ENCODE measurements at regions not wholly inside any gene's neighbourhood (a gene's known extent, or its start where the extent isn't known, plus 50 kb on each side); places are given as distances from the start of the nearest gene placed in this dataset.

DNA sequence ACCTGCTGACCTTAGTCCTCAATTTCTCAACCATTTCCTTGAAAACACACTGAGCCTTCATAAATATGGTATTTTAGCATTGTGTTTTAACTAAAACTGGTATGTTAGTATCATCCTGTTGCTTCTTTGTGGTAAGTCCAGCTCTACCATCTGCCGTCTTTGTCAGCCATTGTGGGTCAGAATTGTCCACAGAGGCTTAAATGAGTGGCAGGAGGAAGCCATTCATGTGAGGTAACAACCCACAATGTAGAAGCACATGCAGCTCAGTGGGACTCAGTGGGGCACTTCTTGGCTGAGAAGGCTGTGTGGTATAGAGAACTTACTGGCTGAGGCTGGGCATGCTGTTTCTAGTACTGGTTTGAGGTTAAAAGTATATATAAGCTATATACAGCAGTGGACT, 149.2 kb upstream of the NR3C1 start:
- Histone ChIP-seq H3K36me3 (no peaks in the 10 kb centered on the region), H3K27me3 (no peaks in the 10 kb centered on the region), H3K4me1 (peaks cover 0 to 6% of the 10 kb centered on the region in 2 donors), H3K4me3 (no peak overlapping the region), H3K9me3 (no peaks in the 10 kb centered on the region), H3K27ac (no peak overlapping the region)
- DNase-seq (ENCODE audit: low spot score in 2 of 2) = no peak
- TF ChIP-seq, protein P1, sequence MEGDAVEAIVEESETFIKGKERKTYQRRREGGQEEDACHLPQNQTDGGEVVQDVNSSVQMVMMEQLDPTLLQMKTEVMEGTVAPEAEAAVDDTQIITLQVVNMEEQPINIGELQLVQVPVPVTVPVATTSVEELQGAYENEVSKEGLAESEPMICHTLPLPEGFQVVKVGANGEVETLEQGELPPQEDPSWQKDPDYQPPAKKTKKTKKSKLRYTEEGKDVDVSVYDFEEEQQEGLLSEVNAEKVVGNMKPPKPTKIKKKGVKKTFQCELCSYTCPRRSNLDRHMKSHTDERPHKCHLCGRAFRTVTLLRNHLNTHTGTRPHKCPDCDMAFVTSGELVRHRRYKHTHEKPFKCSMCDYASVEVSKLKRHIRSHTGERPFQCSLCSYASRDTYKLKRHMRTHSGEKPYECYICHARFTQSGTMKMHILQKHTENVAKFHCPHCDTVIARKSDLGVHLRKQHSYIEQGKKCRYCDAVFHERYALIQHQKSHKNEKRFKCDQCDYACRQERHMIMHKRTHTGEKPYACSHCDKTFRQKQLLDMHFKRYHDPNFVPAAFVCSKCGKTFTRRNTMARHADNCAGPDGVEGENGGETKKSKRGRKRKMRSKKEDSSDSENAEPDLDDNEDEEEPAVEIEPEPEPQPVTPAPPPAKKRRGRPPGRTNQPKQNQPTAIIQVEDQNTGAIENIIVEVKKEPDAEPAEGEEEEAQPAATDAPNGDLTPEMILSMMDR (IDR thresholded peaks at IDR 0.05) = no peak
- intact Hi-C loops (cut with DNase I) = no loop called here

DNA sequence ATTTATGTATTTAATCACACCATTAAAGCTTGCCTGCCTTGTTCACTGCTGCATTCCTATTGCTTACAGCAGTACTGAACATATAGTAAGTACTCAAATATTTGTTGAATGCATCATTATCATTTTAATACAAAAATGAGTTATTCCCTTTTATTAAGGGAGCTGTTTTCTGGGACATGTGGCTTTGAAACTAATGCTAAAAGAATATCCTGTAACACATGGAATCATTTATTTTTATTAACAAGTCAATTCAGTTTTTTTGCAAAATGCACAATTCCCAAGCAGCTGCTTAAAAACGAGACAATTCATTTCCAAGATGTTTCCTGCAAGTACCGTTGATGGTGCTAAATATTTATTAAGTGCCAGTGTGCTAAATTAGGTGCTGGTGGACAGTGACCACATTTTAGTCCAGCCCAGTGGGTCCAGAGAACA, 148.3 kb upstream of the NR3C1 start:
- Histone ChIP-seq H3K27ac (no peak overlapping the region), H3K4me3 (no peak overlapping the region), H3K27me3 (no peaks in the 10 kb centered on the region), H3K9me3 (no peaks in the 10 kb centered on the region), H3K36me3 (no peaks in the 10 kb centered on the region), H3K4me1 (peaks cover 0 to 1% of the 10 kb centered on the region in 2 donors)
- no peak for DNase-seq (ENCODE audit: low spot score in 2 of 2)
- intact Hi-C loops (cut with DNase I) = no loop called here
- TF ChIP-seq, protein P1 (IDR thresholded peaks at IDR 0.05) = no peak

DNA sequence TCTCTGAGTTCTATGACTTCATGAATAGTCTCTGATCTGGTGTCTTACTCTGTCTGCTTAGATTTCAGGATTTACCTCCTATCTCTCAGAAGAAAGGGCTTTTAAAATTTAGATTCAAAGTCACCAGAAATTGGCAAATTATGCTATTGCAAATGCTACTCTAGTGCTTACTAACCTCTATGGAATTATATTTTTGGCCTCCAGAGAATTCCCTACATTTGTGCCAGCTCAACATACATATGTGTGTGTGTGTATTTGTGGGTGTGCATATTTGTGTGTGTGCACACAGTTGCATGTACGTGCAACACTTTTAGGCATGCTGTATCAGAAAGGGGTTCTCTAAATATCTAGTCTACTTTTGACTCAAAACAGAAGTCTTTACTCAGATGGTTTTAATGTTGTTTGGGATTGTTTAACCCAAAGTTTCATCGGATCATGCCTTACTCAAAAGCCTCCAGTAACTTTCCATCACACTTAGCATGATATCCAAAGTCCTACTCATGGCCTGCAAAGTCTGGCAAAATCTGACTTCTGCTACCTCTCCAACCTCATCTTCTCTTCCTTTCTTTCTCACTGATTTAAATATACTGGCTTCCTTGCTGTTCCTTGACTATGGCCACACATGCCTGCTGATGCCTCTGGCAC, 147.6 kb upstream of the NR3C1 start:
- no peaks in the 10 kb centered on the region for H3K4me1 ChIP-seq
- TF ChIP-seq, protein P1 (IDR thresholded peaks at IDR 0.05) = no peak
- H3K27ac ChIP-seq = no peak overlapping the region
- no peaks in the 10 kb centered on the region for H3K9me3 ChIP-seq
- DNase-seq (ENCODE audit: low spot score in 2 of 2) = no peak
- no peaks in the 10 kb centered on the region for H3K27me3 ChIP-seq
- H3K4me3 ChIP-seq = no peak overlapping the region
- H3K36me3 ChIP-seq = no peaks in the 10 kb centered on the region
- intact Hi-C loops (cut with DNase I) = no loop called here

DNA sequence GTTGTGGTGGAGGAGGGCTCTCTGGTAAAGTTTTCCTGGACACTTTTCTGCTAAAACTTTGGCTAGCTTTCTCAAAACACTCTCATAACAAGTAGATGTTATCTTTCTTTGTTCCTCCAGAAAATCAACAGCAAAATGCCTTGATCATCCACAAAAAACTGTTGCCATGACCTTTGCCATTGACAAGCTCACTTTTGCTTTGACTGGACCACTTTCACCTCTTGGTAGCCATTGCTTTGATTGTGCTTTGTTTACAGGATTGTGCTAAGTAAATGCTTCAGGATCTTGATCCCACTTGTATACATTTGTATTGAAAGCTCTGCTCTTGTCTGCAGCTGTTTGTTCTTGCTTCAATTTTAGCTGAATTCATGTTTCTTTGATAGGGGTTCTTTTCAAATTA, 143.9 kb upstream of the NR3C1 start:
- TF ChIP-seq, protein P1 (IDR thresholded peaks at IDR 0.05) = no peak
- Histone ChIP-seq H3K4me3 (no peak overlapping the region), H3K9me3 (no peaks in the 10 kb centered on the region), H3K36me3 (no peaks in the 10 kb centered on the region), H3K4me1 (no peaks in the 10 kb centered on the region), H3K27me3 (no peaks in the 10 kb centered on the region), H3K27ac (no peak overlapping the region)
- DNase-seq (ENCODE audit: low spot score in 2 of 2) = no peak
- intact Hi-C loops (cut with DNase I) = no loop called here

DNA sequence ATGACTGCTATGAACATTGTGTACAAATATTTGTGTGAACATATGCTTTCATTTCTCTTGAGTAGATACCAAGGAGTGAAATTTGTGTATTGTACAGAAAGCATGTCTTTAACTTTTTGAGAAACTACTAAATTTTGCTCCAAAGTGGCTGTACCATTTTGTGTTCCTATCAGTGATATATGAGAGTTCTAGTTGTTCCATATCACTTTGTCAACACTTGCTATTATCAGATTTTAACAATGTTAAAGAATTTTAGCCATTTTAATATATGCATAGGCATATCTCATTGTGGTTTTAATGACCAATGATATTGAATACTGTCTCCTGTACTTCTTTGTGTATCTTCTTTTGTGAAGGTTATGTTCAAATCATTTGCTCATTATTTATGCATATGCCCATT, 142.9 kb upstream of the NR3C1 start:
- no peaks in the 10 kb centered on the region for H3K27me3 ChIP-seq
- intact Hi-C loops (cut with DNase I) = no loop called here
- TF ChIP-seq, protein P1 (IDR thresholded peaks at IDR 0.05) = no peak
- H3K36me3 ChIP-seq = no peaks in the 10 kb centered on the region
- no peaks in the 10 kb centered on the region for H3K4me1 ChIP-seq
- no peak overlapping the region for H3K27ac ChIP-seq
- DNase-seq (ENCODE audit: low spot score in 2 of 2) = no peak
- no peaks in the 10 kb centered on the region for H3K9me3 ChIP-seq
- H3K4me3 ChIP-seq = no peak overlapping the region

DNA sequence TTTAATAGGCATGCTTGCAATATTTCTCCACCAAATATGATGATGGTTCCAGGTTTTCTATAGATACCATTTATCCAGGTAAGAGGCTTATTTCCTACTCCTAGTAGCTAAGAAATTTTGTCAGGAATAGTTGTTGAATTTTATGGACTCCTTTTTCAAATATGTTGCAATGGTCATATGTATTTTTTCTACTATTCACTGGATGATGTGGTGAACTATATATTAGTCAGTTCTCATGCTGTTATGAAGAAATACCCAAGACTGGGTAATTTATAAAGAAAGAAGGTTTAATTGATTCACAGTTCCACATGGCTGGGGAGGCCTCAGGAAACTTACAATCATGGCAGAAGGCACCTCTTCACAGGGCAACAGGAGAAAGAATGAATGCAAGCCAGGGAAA, 141.1 kb upstream of the NR3C1 start:
- H3K4me1 ChIP-seq = no peaks in the 10 kb centered on the region
- H3K27ac ChIP-seq = no peak overlapping the region
- intact Hi-C loops (cut with DNase I) = no loop called here
- no peaks in the 10 kb centered on the region for H3K27me3 ChIP-seq
- no peaks in the 10 kb centered on the region for H3K36me3 ChIP-seq
- no peak for DNase-seq (ENCODE audit: low spot score in 2 of 2)
- peaks cover 0 to 2% of the 10 kb centered on the region in 2 donors for H3K9me3 ChIP-seq
- TF ChIP-seq, protein P1 (IDR thresholded peaks at IDR 0.05) = no peak
- no peak overlapping the region for H3K4me3 ChIP-seq

All from ascending aorta (tissue), 2 donors.